Prostate gland (tissue), 2 donors: ENCODE measurements at regions not wholly inside any gene's neighbourhood (a gene's known extent, or its start where the extent isn't known, plus 50 kb on each side); places are given as distances from the start of the nearest gene placed in this dataset.

ENCODE experiments used
- POLR2A ChIP-seq: fragments of 450-650 bp; IDR thresholded peaks from one replicate; pipeline ENCODE4 v1.6.1; 2016; ENCODE audit warnings: antibody characterized with exemption, mild to moderate bottlenecking
- TF ChIP-seq, protein P1 (sequence below), 4 experiments: fragments of 200-600 bp in 2 of 4; fragments of 450-650 bp in 2 of 4; sonication (generic) in 2 of 4; IDR thresholded peaks; 1 replicate in 3 of 4; 2 replicates in 1 of 4; pipeline ENCODE4 v1.5.1; 2016 to 2019; ENCODE audit warnings: antibody characterized with exemption in 4 of 4, mild to moderate bottlenecking in 2 of 4, moderate library complexity in 2 of 4

- TF ChIP-seq, protein P1, sequence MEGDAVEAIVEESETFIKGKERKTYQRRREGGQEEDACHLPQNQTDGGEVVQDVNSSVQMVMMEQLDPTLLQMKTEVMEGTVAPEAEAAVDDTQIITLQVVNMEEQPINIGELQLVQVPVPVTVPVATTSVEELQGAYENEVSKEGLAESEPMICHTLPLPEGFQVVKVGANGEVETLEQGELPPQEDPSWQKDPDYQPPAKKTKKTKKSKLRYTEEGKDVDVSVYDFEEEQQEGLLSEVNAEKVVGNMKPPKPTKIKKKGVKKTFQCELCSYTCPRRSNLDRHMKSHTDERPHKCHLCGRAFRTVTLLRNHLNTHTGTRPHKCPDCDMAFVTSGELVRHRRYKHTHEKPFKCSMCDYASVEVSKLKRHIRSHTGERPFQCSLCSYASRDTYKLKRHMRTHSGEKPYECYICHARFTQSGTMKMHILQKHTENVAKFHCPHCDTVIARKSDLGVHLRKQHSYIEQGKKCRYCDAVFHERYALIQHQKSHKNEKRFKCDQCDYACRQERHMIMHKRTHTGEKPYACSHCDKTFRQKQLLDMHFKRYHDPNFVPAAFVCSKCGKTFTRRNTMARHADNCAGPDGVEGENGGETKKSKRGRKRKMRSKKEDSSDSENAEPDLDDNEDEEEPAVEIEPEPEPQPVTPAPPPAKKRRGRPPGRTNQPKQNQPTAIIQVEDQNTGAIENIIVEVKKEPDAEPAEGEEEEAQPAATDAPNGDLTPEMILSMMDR (IDR thresholded peaks at IDR 0.05), result no peak
- TF ChIP-seq POLR2A, result no peak
These were observed 87.8 kb upstream of the HS3ST5 start for GRCh38 chr6:114430534-114431124.
